ENCODE measurements at regions not wholly inside any gene's neighbourhood (a gene's known extent, or its start where the extent isn't known, plus 50 kb on each side); places are given as distances from the start of the nearest gene placed in this dataset.

DNA sequence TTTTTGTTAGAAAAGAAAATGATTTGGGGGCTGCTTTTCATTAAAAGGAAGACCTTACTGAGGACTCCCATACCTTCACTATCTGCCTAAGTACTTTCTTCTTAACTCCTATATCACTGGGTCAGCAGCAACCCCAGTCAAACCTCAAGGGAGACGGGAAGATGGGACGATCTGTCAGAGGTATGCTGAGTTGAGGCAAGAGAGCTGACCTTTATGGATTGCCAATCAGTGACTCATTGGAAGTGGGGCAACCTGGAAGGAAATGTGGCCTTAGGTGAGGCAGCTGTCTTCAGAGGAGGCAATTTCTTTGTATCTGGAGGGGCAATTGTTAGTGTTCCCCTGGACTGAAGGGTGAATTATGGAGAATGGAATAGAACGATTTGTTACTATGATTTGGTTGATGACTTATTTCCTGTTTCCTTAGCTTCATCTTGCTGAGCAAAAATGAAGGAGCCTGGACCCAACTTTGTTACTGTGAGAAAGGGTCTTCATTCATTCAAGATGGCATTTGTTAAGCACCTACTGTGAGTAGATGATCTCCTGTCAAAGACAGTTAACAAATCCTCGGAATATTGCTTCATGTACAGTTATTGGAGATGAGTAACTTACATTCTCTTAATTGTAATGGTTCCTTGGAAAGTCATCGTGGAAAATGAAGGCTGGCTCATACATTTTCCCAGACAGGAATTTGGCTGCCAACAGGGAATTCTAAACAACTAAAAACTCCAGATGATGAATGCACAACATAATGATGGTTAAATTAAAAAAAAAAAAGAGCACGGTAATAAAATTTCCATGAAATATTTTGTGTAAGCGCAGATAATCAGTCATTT, 134.7 kb upstream of the KCNJ15 start:
- H3K4me3 ChIP-seq, result no peak overlapping the region
- H3K27ac ChIP-seq, result no peak overlapping the region
- no peaks in the 10 kb centered on the region for H3K27me3 ChIP-seq
- no peaks in the 10 kb centered on the region for H3K36me3 ChIP-seq
- intact Hi-C loops (cut with DNase I), result no loop called here
- no peak for DNase-seq (ENCODE audit: extremely low spot score in 2 of 2)
- H3K9me3 ChIP-seq, result no peaks in the 10 kb centered on the region
- no peaks in the 10 kb centered on the region for H3K4me1 ChIP-seq
- TF ChIP-seq, protein P1, sequence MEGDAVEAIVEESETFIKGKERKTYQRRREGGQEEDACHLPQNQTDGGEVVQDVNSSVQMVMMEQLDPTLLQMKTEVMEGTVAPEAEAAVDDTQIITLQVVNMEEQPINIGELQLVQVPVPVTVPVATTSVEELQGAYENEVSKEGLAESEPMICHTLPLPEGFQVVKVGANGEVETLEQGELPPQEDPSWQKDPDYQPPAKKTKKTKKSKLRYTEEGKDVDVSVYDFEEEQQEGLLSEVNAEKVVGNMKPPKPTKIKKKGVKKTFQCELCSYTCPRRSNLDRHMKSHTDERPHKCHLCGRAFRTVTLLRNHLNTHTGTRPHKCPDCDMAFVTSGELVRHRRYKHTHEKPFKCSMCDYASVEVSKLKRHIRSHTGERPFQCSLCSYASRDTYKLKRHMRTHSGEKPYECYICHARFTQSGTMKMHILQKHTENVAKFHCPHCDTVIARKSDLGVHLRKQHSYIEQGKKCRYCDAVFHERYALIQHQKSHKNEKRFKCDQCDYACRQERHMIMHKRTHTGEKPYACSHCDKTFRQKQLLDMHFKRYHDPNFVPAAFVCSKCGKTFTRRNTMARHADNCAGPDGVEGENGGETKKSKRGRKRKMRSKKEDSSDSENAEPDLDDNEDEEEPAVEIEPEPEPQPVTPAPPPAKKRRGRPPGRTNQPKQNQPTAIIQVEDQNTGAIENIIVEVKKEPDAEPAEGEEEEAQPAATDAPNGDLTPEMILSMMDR (IDR thresholded peaks at IDR 0.05), result no peak
- TF ChIP-seq POLR2A (IDR thresholded peaks at IDR 0.05), result no peak
- TF ChIP-seq POLR2AphosphoS5 (IDR thresholded peaks at IDR 0.05; ENCODE audit: insufficient read depth in 1 of 2, low read depth in 1 of 2), result no peak

GRCh38 chr21:38123626-38124025, 133.2 kb upstream of the KCNJ15 start:
- TF ChIP-seq, protein P1 (IDR thresholded peaks at IDR 0.05), result no peak
- no peak for TF ChIP-seq POLR2AphosphoS5 (IDR thresholded peaks at IDR 0.05; ENCODE audit: insufficient read depth in 1 of 2, low read depth in 1 of 2)
- no peak for TF ChIP-seq POLR2A (IDR thresholded peaks at IDR 0.05)

DNA sequence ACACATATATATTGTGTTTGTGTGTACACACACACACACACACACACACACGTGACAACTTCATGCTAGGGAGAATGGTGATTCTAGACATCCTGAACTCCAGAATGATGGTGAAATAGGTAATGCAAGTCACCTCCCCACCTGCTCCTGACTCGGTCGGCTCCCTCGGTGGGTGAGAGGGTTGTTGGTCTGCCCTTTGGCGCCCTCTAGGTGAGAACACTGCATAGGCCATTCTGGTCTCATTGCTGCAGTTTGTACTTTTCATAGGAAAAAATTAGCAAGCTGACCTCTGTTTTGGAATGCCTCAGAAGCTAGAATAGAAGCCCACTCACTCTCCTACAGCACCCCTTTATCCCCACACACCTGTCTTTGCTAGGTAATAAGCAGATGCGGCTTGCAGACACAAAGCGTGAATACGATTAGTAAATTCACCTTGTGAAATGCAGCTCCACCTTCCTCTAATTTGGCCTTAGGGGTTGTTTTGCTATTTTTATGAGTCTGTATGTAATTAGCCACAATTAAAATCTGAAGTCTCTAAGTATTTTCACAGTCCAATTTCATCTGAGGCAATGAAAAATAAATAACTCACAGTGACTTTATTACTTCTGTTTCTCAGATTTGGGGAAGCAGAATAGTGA, 130.0 kb upstream of the KCNJ15 start:
- H3K27ac ChIP-seq, result no peak overlapping the region
- no peak for DNase-seq (ENCODE audit: extremely low spot score in 2 of 2)
- H3K27me3 ChIP-seq, result no peaks in the 10 kb centered on the region
- intact Hi-C loops (cut with DNase I), result no loop called here
- H3K9me3 ChIP-seq, result no peaks in the 10 kb centered on the region
- H3K4me1 ChIP-seq, result no peaks in the 10 kb centered on the region
- TF ChIP-seq, protein P1 (IDR thresholded peaks at IDR 0.05), result peak in 1 of 3 experiments; percentile 32
- no peak for TF ChIP-seq POLR2AphosphoS5 (IDR thresholded peaks at IDR 0.05; ENCODE audit: insufficient read depth in 1 of 2, low read depth in 1 of 2)
- no peak for TF ChIP-seq POLR2A (IDR thresholded peaks at IDR 0.05)
- no peaks in the 10 kb centered on the region for H3K36me3 ChIP-seq
- H3K4me3 ChIP-seq, result no peak overlapping the region

More at GRCh38 chr21:38123626-38124025, 133.2 kb upstream of the KCNJ15 start:
- no peak for DNase-seq (ENCODE audit: extremely low spot score in 2 of 2)
- Histone ChIP-seq H3K27me3 (no peaks in the 10 kb centered on the region), H3K4me1 (no peaks in the 10 kb centered on the region), H3K36me3 (no peaks in the 10 kb centered on the region), H3K9me3 (no peaks in the 10 kb centered on the region), H3K27ac (no peak overlapping the region), H3K4me3 (no peak overlapping the region)
- intact Hi-C loops (cut with DNase I), result no loop called here

DNA sequence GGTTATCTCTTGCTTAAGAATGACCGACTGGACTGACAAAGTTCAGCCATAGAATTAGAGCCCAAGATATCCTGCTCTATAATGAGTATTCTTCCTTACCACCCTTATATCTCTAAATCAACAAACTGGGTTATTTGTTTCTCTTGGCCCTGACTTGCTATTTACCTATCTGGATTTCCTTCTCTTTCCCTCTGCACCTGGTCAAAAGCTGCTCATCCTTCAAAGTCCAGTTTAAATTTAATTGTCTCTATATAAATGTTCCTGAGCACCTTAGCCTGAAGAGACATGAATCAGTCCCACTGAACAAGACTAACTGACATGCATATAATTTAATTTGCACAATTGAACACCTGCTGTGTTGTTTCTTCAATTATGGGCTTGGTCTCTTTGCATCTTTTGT, 127.1 kb upstream of the KCNJ15 start:
- H3K4me1 ChIP-seq, result no peaks in the 10 kb centered on the region
- intact Hi-C loops (cut with DNase I), result no loop called here
- H3K27me3 ChIP-seq, result no peaks in the 10 kb centered on the region
- no peak for DNase-seq (ENCODE audit: extremely low spot score in 2 of 2)
- no peaks in the 10 kb centered on the region for H3K36me3 ChIP-seq
- H3K4me3 ChIP-seq, result no peak overlapping the region
- no peak overlapping the region for H3K27ac ChIP-seq
- no peaks in the 10 kb centered on the region for H3K9me3 ChIP-seq
- no peak for TF ChIP-seq POLR2AphosphoS5 (IDR thresholded peaks at IDR 0.05; ENCODE audit: insufficient read depth in 1 of 2, low read depth in 1 of 2)
- TF ChIP-seq, protein P1 (IDR thresholded peaks at IDR 0.05), result no peak

GRCh38 chr21:38133240-38133639, 123.6 kb upstream of the KCNJ15 start:
- no peaks in the 10 kb centered on the region for H3K4me1 ChIP-seq
- H3K27me3 ChIP-seq, result no peaks in the 10 kb centered on the region
- no peak overlapping the region for H3K27ac ChIP-seq
- no peaks in the 10 kb centered on the region for H3K36me3 ChIP-seq
- intact Hi-C loops (cut with DNase I), result no loop called here
- H3K4me3 ChIP-seq, result no peak overlapping the region
- no peak for TF ChIP-seq POLR2A (IDR thresholded peaks at IDR 0.05)
- TF ChIP-seq, protein P1 (IDR thresholded peaks at IDR 0.05), result no peak
- no peak for TF ChIP-seq POLR2AphosphoS5 (IDR thresholded peaks at IDR 0.05; ENCODE audit: insufficient read depth in 1 of 2, low read depth in 1 of 2)
- H3K9me3 ChIP-seq, result no peaks in the 10 kb centered on the region
- no peak for DNase-seq (ENCODE audit: extremely low spot score in 2 of 2)
